B cell (primary cell): ENCODE measurements at regions not wholly inside any gene's neighbourhood (a gene's known extent, or its start where the extent isn't known, plus 50 kb on each side); places are given as distances from the start of the nearest gene placed in this dataset.

ENCODE experiments used
- ATAC-seq: fragments of 200-7000 bp; cut with Tn5 transposase; one replicate; pipeline ENCODE4 v1.10.0; 2021; ENCODE audit warnings: low read depth, mild to moderate bottlenecking, moderate number of reproducible peaks, moderate library complexity
- CTCF ChIA-PET: fragments of 350-600 bp; sonication (Branson Sonifier 250); formaldehyde crosslinking; loops from one replicate; lab custom pipeline; 2021; ENCODE audit warnings: antibody characterized with exemption, inconsistent platforms; lab: Charles Lee
- POLR2A ChIA-PET: fragments of 350-600 bp; sonication (Branson Sonifier 250); formaldehyde crosslinking; loops from one replicate; lab custom pipeline; 2021; ENCODE audit warnings: antibody characterized with exemption; lab: Charles Lee
- DNase-seq: peaks from one replicate; pipeline ENCODE4 v3.0.0; 2013
- H2AFZ ChIP-seq: 2 replicates; pipeline ENCODE4 v1.6.1; 2012; ENCODE audit warnings: mild to moderate bottlenecking, low read depth, low read length; ENCODE audit not compliant: insufficient read depth, poor library complexity, severe bottlenecking
- H3K27ac ChIP-seq, 2 donors: 1 replicate in 1 of 2; 2 replicates in 1 of 2; pipeline ENCODE4 v1.5.1; 2012 to 2013; ENCODE audit warnings: low read length in 2 of 2, mild to moderate bottlenecking in 2 of 2, moderate library complexity in 1 of 2
- H3K27me3 ChIP-seq, 4 experiments: fragments of 200-600 bp in 1 of 4; sonication (generic) in 1 of 4; replicated peaks in 1 of 4; 1 replicate in 2 of 4; 2 replicates in 2 of 4; pipeline versions ENCODE4 v1.6.1 to v1.7.0; 2013 to 2016; ENCODE audit warnings: low read length in 3 of 4, mild to moderate bottlenecking in 2 of 4, mixed read lengths in 1 of 4, moderate library complexity in 1 of 4; ENCODE audit not compliant: insufficient read depth in 4 of 4, control insufficient read depth in 3 of 4; ENCODE audit errors: control extremely low read depth in 1 of 4
- H3K36me3 ChIP-seq, 2 experiments: replicated peaks in 1 of 2; 1 replicate in 1 of 2; 2 replicates in 1 of 2; pipeline versions ENCODE4 v1.6.1 to v1.7.1; 2013; ENCODE audit warnings: low read length in 1 of 2; ENCODE audit not compliant: insufficient read depth in 2 of 2, control insufficient read depth in 1 of 2; ENCODE audit errors: control extremely low read depth in 1 of 2, extremely low read depth in 1 of 2
- H3K4me1 ChIP-seq, 2 donors: fragments of 200-600 bp in 1 of 2; sonication (generic) in 1 of 2; 1 replicate in 1 of 2; 2 replicates in 1 of 2; pipeline versions ENCODE4 v1.5.1 to v1.6.1; 2013 to 2017; ENCODE audit warnings: low read length in 2 of 2; ENCODE audit not compliant: control insufficient read depth in 2 of 2, insufficient read depth in 2 of 2
- H3K4me2 ChIP-seq: replicated peaks from 2 replicates; pipeline ENCODE3; 2012; ENCODE audit warnings: mild to moderate bottlenecking, low read depth, low read length; ENCODE audit not compliant: poor library complexity, severe bottlenecking
- H3K4me3 ChIP-seq, 5 experiments: fragments of 200-600 bp in 1 of 5; sonication (generic) in 1 of 5; 1 replicate in 3 of 5; 2 replicates in 2 of 5; pipeline versions ENCODE4 v1.5.1 to v1.7.0; 2011 to 2016; ENCODE audit warnings: low read length in 4 of 5, mild to moderate bottlenecking in 4 of 5, low read depth in 2 of 5, control low read depth in 1 of 5, moderate library complexity in 1 of 5; ENCODE audit not compliant: insufficient read depth in 1 of 5; ENCODE audit errors: control extremely low read depth in 1 of 5, extremely low read depth in 1 of 5
- H3K79me2 ChIP-seq: fragments of 200-600 bp; sonication (generic); one replicate; pipeline ENCODE4 v1.6.0; 2016; ENCODE audit warnings: low read length; ENCODE audit not compliant: control insufficient read depth, insufficient read depth
- H3K9ac ChIP-seq: fragments of 200-600 bp; sonication (generic); 2 replicates; pipeline ENCODE4 v1.6.1; 2017; ENCODE audit warnings: mild to moderate bottlenecking, low read length, moderate library complexity
- H3K9me3 ChIP-seq, 3 donors: one replicate each; pipeline versions ENCODE4 v1.6.1 to v1.7.1; 2013; ENCODE audit warnings: low read length in 2 of 3; ENCODE audit not compliant: control insufficient read depth in 2 of 3, insufficient read depth in 1 of 3; ENCODE audit errors: control extremely low read depth in 1 of 3
- H4K20me1 ChIP-seq: 2 replicates; pipeline ENCODE4 v1.6.0; 2012; ENCODE audit warnings: mild to moderate bottlenecking, low read length; ENCODE audit not compliant: insufficient read depth, control insufficient read depth, poor library complexity, severe bottlenecking
- H3K27ac Mint-ChIP-seq: one replicate; pipeline ENCODE4 v1.8.0; 2021; ENCODE audit warnings: mixed read lengths
- H3K27me3 Mint-ChIP-seq: one replicate; pipeline ENCODE4 v1.8.0; 2021; ENCODE audit warnings: mixed read lengths
- H3K4me1 Mint-ChIP-seq: one replicate; pipeline ENCODE4 v1.8.0; 2021; ENCODE audit warnings: mixed read lengths
- H3K4me3 Mint-ChIP-seq: one replicate; pipeline ENCODE4 v1.8.0; 2021; ENCODE audit warnings: mixed read lengths
- H3K9me3 Mint-ChIP-seq: one replicate; pipeline ENCODE4 v1.8.0; 2022; ENCODE audit warnings: mixed read lengths; ENCODE audit not compliant: insufficient read depth
- EZH2 ChIP-seq: IDR thresholded peaks from 2 replicates; pipeline ENCODE4 v1.6.1; 2012; ENCODE audit warnings: borderline replicate concordance, low read depth, mild to moderate bottlenecking, moderate library complexity, low read length; ENCODE audit not compliant: insufficient read depth, poor library complexity, severe bottlenecking
- WGBS: methylation state at CpG from one replicate; pipeline ENCODE4 v1.1.5; 2013; ENCODE audit warnings: missing lambda C conversion rate; ENCODE audit not compliant: insufficient coverage; 5-methylcytosine and 5-hydroxymethylcytosine counted together
- intact Hi-C: fragments of 100-400 bp; cut with micrococcal nuclease; formaldehyde crosslinking; loops from one replicate; pipeline ENCODE4 v1.10.0; 2022
- TF ChIP-seq, protein P1 (sequence below): fragments of 200-600 bp; IDR thresholded peaks from one replicate; pipeline ENCODE4 v1.8.0; 2022; ENCODE audit warnings: antibody characterized with exemption, mild to moderate bottlenecking

DNA sequence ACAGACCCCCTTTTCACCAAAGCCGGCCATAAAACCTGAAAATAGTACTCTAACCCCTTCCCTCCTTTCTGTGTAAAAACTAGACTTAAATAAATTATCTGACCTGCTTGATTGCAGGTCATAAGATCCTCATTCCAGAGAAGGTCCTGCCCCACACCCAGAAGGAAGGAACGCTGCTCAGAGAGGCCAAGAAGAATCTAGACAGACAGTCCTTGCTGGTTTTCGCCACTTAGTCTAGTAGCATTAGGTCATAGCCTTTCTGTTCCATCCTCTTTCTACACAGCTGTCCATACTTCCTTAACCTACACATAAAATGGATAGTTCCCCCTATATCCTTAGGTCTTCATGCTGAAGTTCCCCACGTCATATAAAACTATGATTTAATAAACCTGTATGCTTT is 83.7 kb upstream of the IGF1 start:
- TF ChIP-seq, protein P1, sequence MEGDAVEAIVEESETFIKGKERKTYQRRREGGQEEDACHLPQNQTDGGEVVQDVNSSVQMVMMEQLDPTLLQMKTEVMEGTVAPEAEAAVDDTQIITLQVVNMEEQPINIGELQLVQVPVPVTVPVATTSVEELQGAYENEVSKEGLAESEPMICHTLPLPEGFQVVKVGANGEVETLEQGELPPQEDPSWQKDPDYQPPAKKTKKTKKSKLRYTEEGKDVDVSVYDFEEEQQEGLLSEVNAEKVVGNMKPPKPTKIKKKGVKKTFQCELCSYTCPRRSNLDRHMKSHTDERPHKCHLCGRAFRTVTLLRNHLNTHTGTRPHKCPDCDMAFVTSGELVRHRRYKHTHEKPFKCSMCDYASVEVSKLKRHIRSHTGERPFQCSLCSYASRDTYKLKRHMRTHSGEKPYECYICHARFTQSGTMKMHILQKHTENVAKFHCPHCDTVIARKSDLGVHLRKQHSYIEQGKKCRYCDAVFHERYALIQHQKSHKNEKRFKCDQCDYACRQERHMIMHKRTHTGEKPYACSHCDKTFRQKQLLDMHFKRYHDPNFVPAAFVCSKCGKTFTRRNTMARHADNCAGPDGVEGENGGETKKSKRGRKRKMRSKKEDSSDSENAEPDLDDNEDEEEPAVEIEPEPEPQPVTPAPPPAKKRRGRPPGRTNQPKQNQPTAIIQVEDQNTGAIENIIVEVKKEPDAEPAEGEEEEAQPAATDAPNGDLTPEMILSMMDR = no peak
- Histone ChIP-seq H3K4me1 (no peaks in the 10 kb centered on the region), H2AFZ (no peak overlapping the region), H3K4me3 (no peak overlapping the region), H3K79me2 (no peaks in the 10 kb centered on the region), H3K9ac (no peak overlapping the region), H3K36me3 (no peaks in the 10 kb centered on the region), H3K27ac (no peak overlapping the region), H4K20me1 (no peaks in the 10 kb centered on the region), H3K27me3 (no peaks in the 10 kb centered on the region), H3K4me2 (no peak overlapping the region), H3K9me3 (peaks cover 0 to 7% (median 2%) of the 10 kb centered on the region in 3 donors)
- DNase-seq = no peak
- Mint-ChIP-seq H3K9me3 (no peaks in the 10 kb centered on the region), H3K4me1 (no peaks in the 10 kb centered on the region), H3K27me3 (peaks cover 13% of the 10 kb centered on the region), H3K4me3 (no peak overlapping the region), H3K27ac (no peak overlapping the region)
- ChIA-PET CTCF (no interaction called here), POLR2A (no interaction called here)
- ATAC-seq = no peak
- WGBS = 75% methylated on average over 2 of the region's 4 CpGs
- intact Hi-C loops = no loop called here

DNA sequence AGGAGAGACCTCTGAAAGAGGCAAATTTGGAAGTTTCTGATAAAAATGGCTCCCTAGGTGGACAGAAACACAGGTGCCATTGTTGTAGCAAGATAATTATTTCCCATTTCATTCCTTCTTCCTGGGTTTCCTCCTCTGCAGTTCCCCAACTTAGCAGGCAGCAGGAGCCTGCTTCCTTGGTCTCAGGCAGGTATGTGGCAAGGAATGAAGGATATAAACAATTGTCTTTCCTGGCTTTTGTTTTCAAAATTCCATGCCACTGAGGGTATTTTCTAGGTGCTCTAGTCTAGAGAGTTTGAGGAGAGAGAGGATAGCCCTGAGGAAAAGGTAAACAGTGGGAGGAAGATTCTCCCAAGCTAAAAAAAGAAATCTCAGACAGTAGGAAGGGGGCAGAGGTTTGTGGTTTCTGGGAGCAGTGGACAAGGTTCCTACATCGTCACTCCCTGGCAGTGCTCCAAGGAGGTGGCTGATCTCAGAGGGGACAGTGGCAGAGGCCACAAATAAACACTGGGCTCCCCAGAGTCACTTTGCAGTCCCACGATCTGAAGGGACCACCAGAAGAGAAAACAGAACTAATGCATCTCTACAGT is 82.6 kb upstream of the IGF1 start:
- Mint-ChIP-seq H3K27me3 (peaks cover 16% of the 10 kb centered on the region), H3K27ac (no peak overlapping the region), H3K4me3 (no peak overlapping the region), H3K4me1 (no peaks in the 10 kb centered on the region), H3K9me3 (no peaks in the 10 kb centered on the region)
- Histone ChIP-seq H2AFZ (no peak overlapping the region), H3K4me3 (no peak overlapping the region), H3K79me2 (no peaks in the 10 kb centered on the region), H3K9ac (no peak overlapping the region), H3K9me3 (peaks cover 0 to 7% (median 2%) of the 10 kb centered on the region in 3 donors), H3K27me3 (no peaks in the 10 kb centered on the region), H3K4me2 (no peak overlapping the region), H3K4me1 (no peaks in the 10 kb centered on the region), H3K27ac (no peak overlapping the region), H3K36me3 (no peaks in the 10 kb centered on the region), H4K20me1 (no peaks in the 10 kb centered on the region)
- TF ChIP-seq, protein P1 = no peak
- TF ChIP-seq EZH2 = no peak
- intact Hi-C loops = no loop called here
- ChIA-PET POLR2A (no interaction called here), CTCF (no interaction called here)
- 9% methylated on average over 1 of the region's 2 CpGs for WGBS
- no peak for ATAC-seq
- no peak for DNase-seq
